ENCODE measurements at regions not wholly inside any gene's neighbourhood (a gene's known extent, or its start where the extent isn't known, plus 50 kb on each side); places are given as distances from the start of the nearest gene placed in this dataset.

DNA sequence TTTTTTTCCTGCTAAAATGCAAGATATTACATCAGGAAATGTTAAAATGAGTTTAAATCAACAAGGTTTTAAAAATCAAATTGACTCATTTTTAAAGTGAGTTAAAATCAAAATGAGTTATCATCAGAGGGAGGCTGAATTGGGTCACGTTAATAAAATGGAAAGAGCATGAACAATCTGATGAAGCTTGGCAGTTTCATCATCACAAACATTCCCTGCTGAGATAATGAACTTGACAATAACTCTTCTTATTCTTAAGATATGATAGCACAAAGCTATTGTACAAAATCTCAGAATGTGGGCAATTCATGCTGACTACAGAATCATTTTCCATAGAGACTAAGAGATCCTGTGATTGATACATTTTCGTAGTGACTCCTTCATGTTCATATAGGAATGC lies 1086.7 kb downstream of the STIM2 start:
- TF ChIP-seq EZH2phosphoT487 (IDR thresholded peaks at IDR 0.05; ENCODE audit: insufficient read depth, low read depth) (no peak), EZH2 (IDR thresholded peaks at IDR 0.05; ENCODE audit: insufficient read depth, poor library complexity, severe bottlenecking) (no peak)
